Esophagus squamous epithelium (tissue), 4 donors: ENCODE measurements at regions not wholly inside any gene's neighbourhood (a gene's known extent, or its start where the extent isn't known, plus 50 kb on each side); places are given as distances from the start of the nearest gene placed in this dataset.

Experiments
- POLR2A ChIP-seq, 4 donors: fragments of 450-650 bp; IDR thresholded peaks; one replicate each; pipeline ENCODE4 v1.6.1; 2017; ENCODE audit warnings: antibody characterized with exemption in 4 of 4, mild to moderate bottlenecking in 4 of 4, moderate library complexity in 3 of 4
- TF ChIP-seq, protein P1 (sequence below), 6 experiments: fragments of 450-650 bp in 4 of 6; fragments of 200-600 bp in 2 of 6; sonication (generic) in 2 of 6; IDR thresholded peaks; one replicate each; pipeline ENCODE4 v1.5.1; 2016 to 2019; ENCODE audit warnings: antibody characterized with exemption in 6 of 6, mild to moderate bottlenecking in 4 of 6, moderate library complexity in 4 of 6

DNA sequence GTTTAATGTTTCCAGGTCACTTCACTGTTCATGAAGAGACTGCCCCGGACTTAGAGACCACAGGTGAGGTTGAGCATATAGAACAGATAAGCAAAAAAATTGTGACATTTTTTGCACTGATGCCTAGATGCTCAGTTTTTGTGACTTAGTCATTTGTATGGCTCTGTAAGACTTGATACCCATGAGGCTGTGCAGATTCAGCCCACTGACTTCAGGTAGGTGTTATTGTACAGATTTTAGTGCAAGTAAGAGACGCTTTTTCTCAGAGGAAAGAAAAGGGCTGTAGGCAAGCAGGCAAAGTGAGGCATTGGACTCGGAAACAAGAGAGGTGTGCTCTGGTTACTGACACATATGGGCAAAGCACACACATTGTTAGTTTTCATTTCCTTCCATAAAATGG is 820.1 kb upstream of the SORCS1 start:
- TF ChIP-seq, protein P1, sequence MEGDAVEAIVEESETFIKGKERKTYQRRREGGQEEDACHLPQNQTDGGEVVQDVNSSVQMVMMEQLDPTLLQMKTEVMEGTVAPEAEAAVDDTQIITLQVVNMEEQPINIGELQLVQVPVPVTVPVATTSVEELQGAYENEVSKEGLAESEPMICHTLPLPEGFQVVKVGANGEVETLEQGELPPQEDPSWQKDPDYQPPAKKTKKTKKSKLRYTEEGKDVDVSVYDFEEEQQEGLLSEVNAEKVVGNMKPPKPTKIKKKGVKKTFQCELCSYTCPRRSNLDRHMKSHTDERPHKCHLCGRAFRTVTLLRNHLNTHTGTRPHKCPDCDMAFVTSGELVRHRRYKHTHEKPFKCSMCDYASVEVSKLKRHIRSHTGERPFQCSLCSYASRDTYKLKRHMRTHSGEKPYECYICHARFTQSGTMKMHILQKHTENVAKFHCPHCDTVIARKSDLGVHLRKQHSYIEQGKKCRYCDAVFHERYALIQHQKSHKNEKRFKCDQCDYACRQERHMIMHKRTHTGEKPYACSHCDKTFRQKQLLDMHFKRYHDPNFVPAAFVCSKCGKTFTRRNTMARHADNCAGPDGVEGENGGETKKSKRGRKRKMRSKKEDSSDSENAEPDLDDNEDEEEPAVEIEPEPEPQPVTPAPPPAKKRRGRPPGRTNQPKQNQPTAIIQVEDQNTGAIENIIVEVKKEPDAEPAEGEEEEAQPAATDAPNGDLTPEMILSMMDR (IDR thresholded peaks at IDR 0.05): no peak
- no peak for TF ChIP-seq POLR2A (IDR thresholded peaks at IDR 0.05)
